GM06990 (cell line): ENCODE measurements at regions not wholly inside any gene's neighbourhood (a gene's known extent, or its start where the extent isn't known, plus 50 kb on each side); places are given as distances from the start of the nearest gene placed in this dataset.

Experiments
- DNase-seq: peaks from one replicate; pipeline ENCODE4 v3.0.0-alpha.2; 2011; ENCODE audit not compliant: insufficient read length; ENCODE audit errors: extremely low read depth
- H3K27me3 ChIP-seq: replicated peaks from 2 replicates; pipeline ENCODE4 v1.6.0; 2011; ENCODE audit warnings: low read length; ENCODE audit not compliant: control insufficient read depth, insufficient read depth
- H3K36me3 ChIP-seq: 2 replicates; pipeline ENCODE4 v1.5.1; 2011; ENCODE audit warnings: low read length; ENCODE audit not compliant: control insufficient read depth, insufficient read depth
- H3K4me3 ChIP-seq: replicated peaks from 2 replicates; pipeline ENCODE4 v1.5.1; 2011; ENCODE audit warnings: low read depth, mild to moderate bottlenecking, control low read depth, low read length
- TF ChIP-seq, protein P1 (sequence below): IDR thresholded peaks from 2 replicates; pipeline ENCODE4 v1.5.1; 2011; ENCODE audit warnings: low read length, control low read depth, mild to moderate bottlenecking, inconsistent platforms; ENCODE audit not compliant: insufficient read depth, poor library complexity, severe bottlenecking

DNA sequence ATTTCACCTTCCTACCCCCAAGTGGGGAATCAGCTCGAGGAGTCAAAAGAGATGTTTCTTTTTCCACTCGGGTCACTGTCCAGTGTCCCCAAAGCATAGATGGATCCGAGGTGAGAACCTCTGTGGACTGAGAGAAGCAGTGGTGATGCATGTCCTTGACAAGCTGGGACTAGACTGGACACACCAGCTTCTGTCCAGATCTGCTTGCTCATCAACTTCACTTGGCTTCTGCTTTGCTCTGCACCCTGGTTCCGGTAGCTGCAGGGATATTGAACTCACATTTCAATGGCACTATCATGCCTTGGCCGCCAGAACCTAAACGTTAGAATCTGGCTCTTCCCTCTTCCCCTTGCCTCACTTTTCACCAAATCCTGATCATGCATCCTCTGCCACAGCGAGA, 50.3 kb upstream of the CXCL12 start:
- no peak for DNase-seq
- TF ChIP-seq, protein P1, sequence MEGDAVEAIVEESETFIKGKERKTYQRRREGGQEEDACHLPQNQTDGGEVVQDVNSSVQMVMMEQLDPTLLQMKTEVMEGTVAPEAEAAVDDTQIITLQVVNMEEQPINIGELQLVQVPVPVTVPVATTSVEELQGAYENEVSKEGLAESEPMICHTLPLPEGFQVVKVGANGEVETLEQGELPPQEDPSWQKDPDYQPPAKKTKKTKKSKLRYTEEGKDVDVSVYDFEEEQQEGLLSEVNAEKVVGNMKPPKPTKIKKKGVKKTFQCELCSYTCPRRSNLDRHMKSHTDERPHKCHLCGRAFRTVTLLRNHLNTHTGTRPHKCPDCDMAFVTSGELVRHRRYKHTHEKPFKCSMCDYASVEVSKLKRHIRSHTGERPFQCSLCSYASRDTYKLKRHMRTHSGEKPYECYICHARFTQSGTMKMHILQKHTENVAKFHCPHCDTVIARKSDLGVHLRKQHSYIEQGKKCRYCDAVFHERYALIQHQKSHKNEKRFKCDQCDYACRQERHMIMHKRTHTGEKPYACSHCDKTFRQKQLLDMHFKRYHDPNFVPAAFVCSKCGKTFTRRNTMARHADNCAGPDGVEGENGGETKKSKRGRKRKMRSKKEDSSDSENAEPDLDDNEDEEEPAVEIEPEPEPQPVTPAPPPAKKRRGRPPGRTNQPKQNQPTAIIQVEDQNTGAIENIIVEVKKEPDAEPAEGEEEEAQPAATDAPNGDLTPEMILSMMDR, result no peak
- Histone ChIP-seq H3K4me3 (no peak overlapping the region), H3K36me3 (no peaks in the 10 kb centered on the region), H3K27me3 (no peaks in the 10 kb centered on the region)

DNA sequence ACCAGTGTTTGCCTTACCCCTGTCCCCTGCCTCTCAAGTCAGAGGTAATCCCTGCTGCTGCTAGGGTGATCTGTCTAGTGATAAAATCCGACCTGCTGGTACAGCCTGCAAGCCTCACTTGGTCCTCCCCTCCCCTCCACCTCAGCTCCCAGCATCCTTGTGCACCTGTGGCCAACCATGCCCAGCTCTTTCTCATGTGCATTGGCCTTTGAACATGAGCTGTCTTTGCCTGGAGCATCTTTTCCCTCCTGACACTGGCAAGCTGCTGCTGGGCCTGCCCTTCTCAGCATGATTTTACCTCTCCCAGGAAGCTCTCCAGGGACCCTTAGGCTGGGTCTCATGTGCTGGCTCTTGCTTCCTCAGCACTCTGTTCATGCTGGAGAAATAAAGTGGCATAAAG, 51.3 kb upstream of the CXCL12 start:
- H3K27me3 ChIP-seq, result no peaks in the 10 kb centered on the region
- no peak overlapping the region for H3K4me3 ChIP-seq
- TF ChIP-seq, protein P1, result no peak
- DNase-seq, result no peak
- no peaks in the 10 kb centered on the region for H3K36me3 ChIP-seq

DNA sequence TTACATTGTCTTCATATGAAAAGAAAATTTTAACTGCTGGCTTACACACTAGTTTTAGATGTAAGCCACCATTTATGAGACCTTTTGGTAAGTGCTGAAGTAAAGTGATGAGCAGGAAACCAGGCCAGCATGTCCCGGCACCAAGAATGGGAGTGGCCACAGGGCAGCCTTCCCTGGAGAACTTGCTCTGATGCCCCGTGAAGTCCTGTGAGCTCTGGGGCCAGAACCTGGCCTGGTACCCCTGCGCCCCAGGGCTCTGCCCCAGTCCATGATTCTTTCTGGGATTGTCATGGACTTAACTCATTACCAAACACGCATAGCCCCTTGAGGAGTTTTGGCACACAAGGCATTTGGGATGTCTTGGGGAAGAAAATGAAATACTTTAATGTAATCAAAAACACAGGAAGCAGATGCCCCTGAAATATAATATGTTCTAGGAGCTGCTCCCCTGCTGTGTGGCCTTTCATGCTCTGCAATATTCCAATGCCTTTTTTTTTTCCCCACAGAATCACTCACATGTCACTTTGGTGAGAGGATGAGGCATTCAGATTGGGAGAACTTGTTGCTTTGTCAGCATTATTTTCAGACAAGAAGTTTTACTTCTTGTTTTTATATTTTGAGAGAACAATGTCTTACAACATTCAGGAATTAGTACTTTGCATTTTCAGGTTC, 53.1 kb upstream of the CXCL12 start:
- H3K4me3 ChIP-seq, result no peak overlapping the region
- TF ChIP-seq, protein P1, result no peak
- H3K27me3 ChIP-seq, result no peaks in the 10 kb centered on the region
- H3K36me3 ChIP-seq, result no peaks in the 10 kb centered on the region
- DNase-seq, result no peak

DNA sequence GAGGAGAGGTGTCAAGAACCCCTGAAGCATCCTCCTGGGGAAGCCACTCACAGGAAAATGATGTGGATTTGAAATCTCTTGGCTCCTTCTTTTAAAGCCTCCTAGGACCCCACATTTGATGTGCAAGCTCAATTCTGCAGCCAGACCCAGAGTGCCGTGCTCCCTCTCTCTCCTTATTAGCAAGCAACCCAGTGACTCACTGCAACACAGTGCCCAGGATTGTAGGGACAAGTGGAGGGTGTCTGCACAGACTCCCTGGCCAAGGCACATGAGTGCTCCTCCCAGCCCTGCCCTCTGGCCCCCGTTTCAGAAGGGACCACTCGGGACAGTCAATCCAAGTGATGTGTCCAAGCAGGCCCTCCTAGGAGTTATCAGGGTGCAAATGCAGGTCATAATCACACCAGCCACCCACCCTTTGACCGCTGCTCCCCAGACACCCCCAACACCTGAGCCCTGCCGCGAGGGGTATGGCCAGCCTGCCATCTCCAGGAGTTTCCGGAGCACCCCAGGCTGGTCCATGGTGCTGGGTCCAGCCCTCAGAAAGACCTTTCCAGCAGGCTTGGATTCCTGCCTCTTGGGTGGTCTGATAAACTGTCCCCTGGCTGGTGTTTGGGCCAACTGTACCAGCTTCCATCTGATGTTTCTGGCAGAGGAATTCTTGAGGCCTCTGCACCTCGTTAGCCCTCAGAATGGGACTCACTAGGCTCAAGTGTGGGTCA, 54.5 kb upstream of the CXCL12 start:
- Histone ChIP-seq H3K27me3 (no peaks in the 10 kb centered on the region), H3K36me3 (no peaks in the 10 kb centered on the region), H3K4me3 (no peak overlapping the region)
- TF ChIP-seq, protein P1, result no peak
- no peak for DNase-seq

DNA sequence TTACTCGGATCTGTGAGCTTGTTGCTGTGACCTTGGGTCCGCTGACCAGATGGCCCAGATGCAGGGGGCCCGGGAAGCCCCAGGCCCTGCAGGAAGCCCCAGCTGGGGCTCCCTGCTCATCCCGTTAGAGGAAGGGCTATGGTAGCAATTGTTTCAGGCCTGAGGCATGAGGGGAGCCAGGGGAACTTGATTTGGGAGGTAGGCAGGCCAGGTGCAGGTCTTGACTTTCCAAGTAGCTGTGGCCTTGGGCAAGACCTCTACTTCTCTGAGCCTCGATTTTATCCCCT, 55.0 kb upstream of the CXCL12 start:
- TF ChIP-seq, protein P1, result no peak
- no peak for DNase-seq
- Histone ChIP-seq H3K27me3 (no peaks in the 10 kb centered on the region), H3K4me3 (no peak overlapping the region), H3K36me3 (no peaks in the 10 kb centered on the region)
